ENCODE measurements at regions not wholly inside any gene's neighbourhood (a gene's known extent, or its start where the extent isn't known, plus 50 kb on each side); places are given as distances from the start of the nearest gene placed in this dataset.

- DNase-seq (ENCODE audit: low spot score), result no peak
- intact Hi-C loops (cut with micrococcal nuclease; ENCODE audit: unreplicated experiment), result no loop called here
- H3K4me3 ChIP-seq (ENCODE audit: low read depth, low read length, poor library complexity, severe bottlenecking), result no peak overlapping the region
- POLR2A ChIA-PET (ENCODE audit: low non-redundant PET), result no interaction called here
- no peaks in the 10 kb centered on the region for H3K27me3 ChIP-seq (replicated peaks; ENCODE audit: insufficient read depth, low read depth, low read length, poor library complexity)
- no TSS peak for BruUV-seq (replicated peaks)
- H3K9me3 ChIP-seq (ENCODE audit: low read depth, low read length, poor library complexity, severe bottlenecking), result no peaks in the 10 kb centered on the region
- no peak overlapping the region for H3K27ac ChIP-seq (ENCODE audit: low read depth, low read length, poor library complexity, severe bottlenecking)
- H3K4me1 ChIP-seq (ENCODE audit: insufficient read depth, low read length, poor library complexity, severe bottlenecking), result peaks cover 5% of the 10 kb centered on the region
- TF ChIP-seq EZH2 (IDR thresholded peaks at IDR 0.05; ENCODE audit: borderline replicate concordance, low read depth, low read length, poor library complexity, severe bottlenecking) (no peak), CTCF (conservative IDR thresholded peaks at IDR 0.05; ENCODE audit: low read depth, low read length) (no peak)
- H3K36me3 ChIP-seq (ENCODE audit: insufficient read depth, low read length, poor library complexity, severe bottlenecking), result no peaks in the 10 kb centered on the region
- CTCF ChIA-PET, result no interaction called here
These were observed 123.6 kb downstream of the ZNF608 start for GRCh38 chr5:124622851-124623250.

GRCh38 chr5:124621279-124621678 lies 125.2 kb downstream of the ZNF608 start:
- POLR2A ChIA-PET (ENCODE audit: low non-redundant PET), result no interaction called here
- no peak overlapping the region for H3K4me3 ChIP-seq (ENCODE audit: low read depth, low read length, poor library complexity, severe bottlenecking)
- H3K4me1 ChIP-seq (ENCODE audit: insufficient read depth, low read length, poor library complexity, severe bottlenecking), result peaks cover 5% of the 10 kb centered on the region
- CTCF ChIA-PET, result no interaction called here
- no peaks in the 10 kb centered on the region for H3K36me3 ChIP-seq (ENCODE audit: insufficient read depth, low read length, poor library complexity, severe bottlenecking)
- intact Hi-C loops (cut with micrococcal nuclease; ENCODE audit: unreplicated experiment), result no loop called here
- TF ChIP-seq CTCF (conservative IDR thresholded peaks at IDR 0.05; ENCODE audit: low read depth, low read length) (no peak), EZH2 (IDR thresholded peaks at IDR 0.05; ENCODE audit: borderline replicate concordance, low read depth, low read length, poor library complexity, severe bottlenecking) (no peak)
- H3K9me3 ChIP-seq (ENCODE audit: low read depth, low read length, poor library complexity, severe bottlenecking), result no peaks in the 10 kb centered on the region
- DNase-seq (ENCODE audit: low spot score), result no peak
- H3K27me3 ChIP-seq (replicated peaks; ENCODE audit: insufficient read depth, low read depth, low read length, poor library complexity), result no peaks in the 10 kb centered on the region
- no peak overlapping the region for H3K27ac ChIP-seq (ENCODE audit: low read depth, low read length, poor library complexity, severe bottlenecking)
- no TSS peak for BruUV-seq (replicated peaks)

- BruUV-seq (replicated peaks), result no TSS peak
- POLR2A ChIA-PET (ENCODE audit: low non-redundant PET), result no interaction called here
These were observed 125.7 kb downstream of the ZNF608 start for GRCh38 chr5:124620743-124621142.

More at GRCh38 chr5:124620743-124621142, 125.7 kb downstream of the ZNF608 start:
- no peak overlapping the region for H3K27ac ChIP-seq (ENCODE audit: low read depth, low read length, poor library complexity, severe bottlenecking)
- no peak overlapping the region for H3K4me3 ChIP-seq (ENCODE audit: low read depth, low read length, poor library complexity, severe bottlenecking)
- H3K27me3 ChIP-seq (replicated peaks; ENCODE audit: insufficient read depth, low read depth, low read length, poor library complexity), result no peaks in the 10 kb centered on the region
- intact Hi-C loops (cut with micrococcal nuclease; ENCODE audit: unreplicated experiment), result no loop called here
- CTCF ChIA-PET, result no interaction called here
- H3K36me3 ChIP-seq (ENCODE audit: insufficient read depth, low read length, poor library complexity, severe bottlenecking), result no peaks in the 10 kb centered on the region
- H3K4me1 ChIP-seq (ENCODE audit: insufficient read depth, low read length, poor library complexity, severe bottlenecking), result peaks cover 5% of the 10 kb centered on the region
- no peak for TF ChIP-seq EZH2 (IDR thresholded peaks at IDR 0.05; ENCODE audit: borderline replicate concordance, low read depth, low read length, poor library complexity, severe bottlenecking)
- TF ChIP-seq CTCF (conservative IDR thresholded peaks at IDR 0.05; ENCODE audit: low read depth, low read length), result no peak
- no peaks in the 10 kb centered on the region for H3K9me3 ChIP-seq (ENCODE audit: low read depth, low read length, poor library complexity, severe bottlenecking)
- DNase-seq (ENCODE audit: low spot score), result no peak
